HepG2 (cell line): ENCODE measurements at regions not wholly inside any gene's neighbourhood (a gene's known extent, or its start where the extent isn't known, plus 50 kb on each side); places are given as distances from the start of the nearest gene placed in this dataset.

Source experiments
- RFXAP ChIP-seq: sonication (generic); formaldehyde crosslinking; IDR thresholded peaks from 2 replicates; pipeline ENCODE4 v1.4.0; 2020; ENCODE audit warnings: missing genetic modification reagents, borderline replicate concordance
- SIN3A ChIP-seq: IDR thresholded peaks from 2 replicates; pipeline ENCODE4 v1.6.1; 2011; ENCODE audit warnings: low read depth, mild to moderate bottlenecking, control low read depth, low read length, borderline replicate concordance
- STAG1 ChIP-seq: sonication (generic); formaldehyde crosslinking; IDR thresholded peaks from 2 replicates; pipeline ENCODE4 v1.4.0; 2020; ENCODE audit warnings: missing genetic modification reagents
- ZFX ChIP-seq: sonication (generic); formaldehyde crosslinking; IDR thresholded peaks from 2 replicates; pipeline ENCODE4 v1.4.0; 2020; ENCODE audit warnings: mild to moderate bottlenecking, low read depth, missing genetic modification reagents, moderate library complexity
- ZNF3 ChIP-seq: IDR thresholded peaks from 2 replicates; pipeline ENCODE4 v1.7.0; 2017; ENCODE audit warnings: inconsistent platforms
- TF ChIP-seq, protein P1 (sequence below): sonication (generic); formaldehyde crosslinking; IDR thresholded peaks from 2 replicates; pipeline ENCODE4 v1.8.1; 2023; ENCODE audit warnings: mild to moderate bottlenecking, missing genetic modification reagents
- TF ChIP-seq, protein P2 (sequence below), 2 experiments: IDR thresholded peaks; 2 replicates each; pipeline ENCODE4 v1.6.1; 2011 to 2012; ENCODE audit warnings: low read length in 2 of 2, borderline replicate concordance in 1 of 2, low read depth in 1 of 2, mild to moderate bottlenecking in 1 of 2, moderate library complexity in 1 of 2
- TF ChIP-seq, protein P3 (sequence below): sonication (generic); formaldehyde crosslinking; IDR thresholded peaks from 2 replicates; pipeline ENCODE4 v1.5.1; 2020; ENCODE audit warnings: mild to moderate bottlenecking, missing genetic modification reagents

DNA sequence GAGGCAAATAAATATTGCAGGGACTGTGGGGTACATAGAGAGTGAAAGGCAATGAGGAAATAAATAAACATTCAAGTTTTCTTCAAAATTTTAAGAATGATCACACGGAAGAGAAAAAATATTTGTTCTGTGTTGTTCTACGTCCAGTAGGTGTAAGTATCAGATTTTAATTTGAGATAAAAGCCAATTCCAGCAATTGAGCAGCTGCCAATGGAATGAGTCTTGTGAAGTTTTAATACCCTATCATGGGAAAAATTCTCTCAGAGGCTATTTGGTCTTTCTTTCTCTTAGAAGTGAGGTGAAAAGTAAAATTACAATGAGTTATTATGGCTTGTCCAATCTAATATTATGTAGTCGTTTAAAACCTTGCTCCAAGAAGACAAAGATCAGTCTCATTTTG, 195.7 kb upstream of the CITED2 start:
- TF ChIP-seq RFXAP (CRISPR knock-in tag): no peak
- TF ChIP-seq SIN3A: no peak
- TF ChIP-seq, protein P1, sequence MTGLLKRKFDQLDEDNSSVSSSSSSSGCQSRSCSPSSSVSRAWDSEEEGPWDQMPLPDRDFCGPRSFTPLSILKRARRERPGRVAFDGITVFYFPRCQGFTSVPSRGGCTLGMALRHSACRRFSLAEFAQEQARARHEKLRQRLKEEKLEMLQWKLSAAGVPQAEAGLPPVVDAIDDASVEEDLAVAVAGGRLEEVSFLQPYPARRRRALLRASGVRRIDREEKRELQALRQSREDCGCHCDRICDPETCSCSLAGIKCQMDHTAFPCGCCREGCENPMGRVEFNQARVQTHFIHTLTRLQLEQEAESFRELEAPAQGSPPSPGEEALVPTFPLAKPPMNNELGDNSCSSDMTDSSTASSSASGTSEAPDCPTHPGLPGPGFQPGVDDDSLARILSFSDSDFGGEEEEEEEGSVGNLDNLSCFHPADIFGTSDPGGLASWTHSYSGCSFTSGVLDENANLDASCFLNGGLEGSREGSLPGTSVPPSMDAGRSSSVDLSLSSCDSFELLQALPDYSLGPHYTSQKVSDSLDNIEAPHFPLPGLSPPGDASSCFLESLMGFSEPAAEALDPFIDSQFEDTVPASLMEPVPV (CRISPR knock-in tag): no peak
- TF ChIP-seq, protein P2, sequence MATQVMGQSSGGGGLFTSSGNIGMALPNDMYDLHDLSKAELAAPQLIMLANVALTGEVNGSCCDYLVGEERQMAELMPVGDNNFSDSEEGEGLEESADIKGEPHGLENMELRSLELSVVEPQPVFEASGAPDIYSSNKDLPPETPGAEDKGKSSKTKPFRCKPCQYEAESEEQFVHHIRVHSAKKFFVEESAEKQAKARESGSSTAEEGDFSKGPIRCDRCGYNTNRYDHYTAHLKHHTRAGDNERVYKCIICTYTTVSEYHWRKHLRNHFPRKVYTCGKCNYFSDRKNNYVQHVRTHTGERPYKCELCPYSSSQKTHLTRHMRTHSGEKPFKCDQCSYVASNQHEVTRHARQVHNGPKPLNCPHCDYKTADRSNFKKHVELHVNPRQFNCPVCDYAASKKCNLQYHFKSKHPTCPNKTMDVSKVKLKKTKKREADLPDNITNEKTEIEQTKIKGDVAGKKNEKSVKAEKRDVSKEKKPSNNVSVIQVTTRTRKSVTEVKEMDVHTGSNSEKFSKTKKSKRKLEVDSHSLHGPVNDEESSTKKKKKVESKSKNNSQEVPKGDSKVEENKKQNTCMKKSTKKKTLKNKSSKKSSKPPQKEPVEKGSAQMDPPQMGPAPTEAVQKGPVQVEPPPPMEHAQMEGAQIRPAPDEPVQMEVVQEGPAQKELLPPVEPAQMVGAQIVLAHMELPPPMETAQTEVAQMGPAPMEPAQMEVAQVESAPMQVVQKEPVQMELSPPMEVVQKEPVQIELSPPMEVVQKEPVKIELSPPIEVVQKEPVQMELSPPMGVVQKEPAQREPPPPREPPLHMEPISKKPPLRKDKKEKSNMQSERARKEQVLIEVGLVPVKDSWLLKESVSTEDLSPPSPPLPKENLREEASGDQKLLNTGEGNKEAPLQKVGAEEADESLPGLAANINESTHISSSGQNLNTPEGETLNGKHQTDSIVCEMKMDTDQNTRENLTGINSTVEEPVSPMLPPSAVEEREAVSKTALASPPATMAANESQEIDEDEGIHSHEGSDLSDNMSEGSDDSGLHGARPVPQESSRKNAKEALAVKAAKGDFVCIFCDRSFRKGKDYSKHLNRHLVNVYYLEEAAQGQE (IDR thresholded peaks at IDR 0.05; ENCODE audit: borderline replicate concordance in 1 of 2, low read depth in 1 of 2, low read length in 2 of 2): no peak
- TF ChIP-seq STAG1 (CRISPR knock-in tag): no peak
- TF ChIP-seq, protein P3, sequence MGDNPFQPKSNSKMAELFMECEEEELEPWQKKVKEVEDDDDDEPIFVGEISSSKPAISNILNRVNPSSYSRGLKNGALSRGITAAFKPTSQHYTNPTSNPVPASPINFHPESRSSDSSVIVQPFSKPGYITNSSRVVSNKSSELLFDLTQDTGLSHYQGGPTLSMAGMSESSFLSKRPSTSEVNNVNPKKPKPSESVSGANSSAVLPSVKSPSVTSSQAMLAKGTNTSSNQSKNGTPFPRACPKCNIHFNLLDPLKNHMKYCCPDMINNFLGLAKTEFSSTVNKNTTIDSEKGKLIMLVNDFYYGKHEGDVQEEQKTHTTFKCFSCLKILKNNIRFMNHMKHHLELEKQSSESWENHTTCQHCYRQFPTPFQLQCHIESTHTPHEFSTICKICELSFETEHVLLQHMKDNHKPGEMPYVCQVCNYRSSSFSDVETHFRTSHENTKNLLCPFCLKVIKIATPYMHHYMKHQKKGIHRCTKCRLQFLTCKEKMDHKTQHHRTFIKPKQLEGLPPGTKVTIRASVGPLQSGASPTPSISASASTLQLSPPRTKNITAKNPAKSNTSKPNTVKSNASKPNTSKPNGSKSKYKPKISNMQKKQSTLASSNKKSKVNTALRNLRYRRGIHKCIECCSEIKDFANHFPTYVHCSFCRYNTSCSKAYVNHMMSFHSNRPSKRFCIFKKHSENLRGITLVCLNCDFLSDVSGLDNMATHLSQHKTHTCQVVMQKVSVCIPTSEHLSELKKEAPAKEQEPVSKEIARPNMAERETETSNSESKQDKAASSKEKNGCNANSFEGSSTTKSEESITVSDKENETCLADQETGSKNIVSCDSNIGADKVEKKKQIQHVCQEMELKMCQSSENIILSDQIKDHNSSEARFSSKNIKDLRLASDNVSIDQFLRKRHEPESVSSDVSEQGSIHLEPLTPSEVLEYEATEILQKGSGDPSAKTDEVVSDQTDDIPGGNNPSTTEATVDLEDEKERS (CRISPR knock-in tag): no peak
- TF ChIP-seq ZNF3: no peak
- no peak for TF ChIP-seq ZFX
